ENCODE measurements at regions not wholly inside any gene's neighbourhood (a gene's known extent, or its start where the extent isn't known, plus 50 kb on each side); places are given as distances from the start of the nearest gene placed in this dataset.

- no peak for DNase-seq (ENCODE audit: low read depth)
These were observed 1152.3 kb downstream of the BCL11B start for GRCh38 chr14:98119739-98120138.

- no peak for DNase-seq (ENCODE audit: low read depth)
These were observed 1151.0 kb downstream of the BCL11B start for GRCh38 chr14:98120831-98121464.

DNA sequence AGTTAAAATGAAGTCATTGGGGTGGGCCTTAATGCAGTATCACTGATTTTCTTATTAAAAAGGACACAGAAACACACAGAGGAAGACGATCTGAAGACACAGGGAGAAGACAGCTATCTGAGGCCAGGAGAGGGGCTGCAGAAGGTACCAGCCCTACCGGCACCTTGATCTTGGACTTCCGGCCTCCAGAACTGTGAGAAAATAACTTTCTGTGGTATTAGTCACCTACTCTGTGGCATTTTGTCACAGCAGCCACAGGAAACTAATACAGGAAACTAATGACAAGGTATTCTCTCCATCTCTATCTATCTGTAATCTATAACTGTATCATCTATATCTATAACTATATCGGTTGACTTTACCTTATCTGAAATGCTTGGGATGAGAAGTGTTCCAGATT lies 1149.5 kb downstream of the BCL11B start:
- no peak for DNase-seq (ENCODE audit: low read depth)

- no peak for DNase-seq (ENCODE audit: low read depth)
These were observed 1141.3 kb downstream of the BCL11B start for GRCh38 chr14:98130691-98131090.

DNA sequence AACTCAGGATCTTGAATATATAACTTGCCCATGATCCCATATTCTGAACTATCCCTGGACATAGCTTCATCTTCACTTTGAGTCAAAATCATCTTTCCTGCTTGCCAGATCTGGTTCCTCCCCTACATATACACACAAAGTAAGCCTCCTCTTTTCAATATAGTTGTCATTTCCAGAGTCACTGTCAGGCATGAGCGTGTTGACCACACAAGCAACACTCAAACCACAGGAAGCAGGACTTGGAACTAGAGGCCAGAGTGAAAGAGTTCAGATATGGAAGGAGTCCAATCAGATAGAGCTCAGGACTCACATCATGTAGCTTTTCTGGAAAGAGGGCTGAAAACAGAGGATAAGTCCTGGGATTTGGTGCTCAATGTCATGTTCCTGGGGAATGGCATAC lies 1140.6 kb downstream of the BCL11B start:
- DNase-seq (ENCODE audit: low read depth): no peak

GRCh38 chr14:98133806-98134205 lies 1138.2 kb downstream of the BCL11B start:
- DNase-seq (ENCODE audit: low read depth): peak; percentile 6

DNA sequence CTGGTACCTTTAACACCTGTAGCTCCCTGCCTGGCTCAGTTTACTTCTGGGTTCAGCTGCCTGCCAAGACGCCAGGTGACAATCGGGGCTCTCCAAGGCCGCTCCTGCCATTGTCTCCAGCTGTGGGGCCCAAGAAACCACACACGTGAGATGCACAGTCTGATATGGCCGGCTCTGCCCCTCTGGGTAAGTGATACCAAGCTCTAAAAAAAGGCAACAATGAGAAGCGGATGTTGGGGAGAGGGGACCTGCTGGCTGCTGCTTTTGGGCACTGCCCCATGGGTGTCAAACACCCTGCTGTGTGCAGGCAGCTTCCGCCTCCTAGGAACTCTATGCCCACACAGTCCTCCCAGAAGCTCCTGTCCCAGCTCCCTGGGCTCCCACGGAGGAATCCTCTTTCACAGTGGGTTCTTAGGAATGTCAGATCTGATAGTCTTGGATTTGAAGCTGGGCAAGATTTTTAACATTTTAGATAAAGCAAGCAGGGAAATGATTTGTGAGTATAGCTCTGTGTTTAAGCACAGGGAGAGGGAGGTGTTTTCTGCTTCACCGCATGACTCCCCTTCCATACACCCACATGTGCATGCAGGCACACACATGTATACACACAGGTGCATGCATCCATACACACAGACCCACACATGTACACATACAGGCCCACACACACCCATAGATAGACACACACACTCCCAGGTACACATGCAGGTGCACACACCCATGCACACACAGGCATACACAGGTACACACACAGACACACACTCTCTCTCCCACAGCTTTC lies 1135.8 kb downstream of the BCL11B start:
- DNase-seq (ENCODE audit: low read depth): no peak

DNA sequence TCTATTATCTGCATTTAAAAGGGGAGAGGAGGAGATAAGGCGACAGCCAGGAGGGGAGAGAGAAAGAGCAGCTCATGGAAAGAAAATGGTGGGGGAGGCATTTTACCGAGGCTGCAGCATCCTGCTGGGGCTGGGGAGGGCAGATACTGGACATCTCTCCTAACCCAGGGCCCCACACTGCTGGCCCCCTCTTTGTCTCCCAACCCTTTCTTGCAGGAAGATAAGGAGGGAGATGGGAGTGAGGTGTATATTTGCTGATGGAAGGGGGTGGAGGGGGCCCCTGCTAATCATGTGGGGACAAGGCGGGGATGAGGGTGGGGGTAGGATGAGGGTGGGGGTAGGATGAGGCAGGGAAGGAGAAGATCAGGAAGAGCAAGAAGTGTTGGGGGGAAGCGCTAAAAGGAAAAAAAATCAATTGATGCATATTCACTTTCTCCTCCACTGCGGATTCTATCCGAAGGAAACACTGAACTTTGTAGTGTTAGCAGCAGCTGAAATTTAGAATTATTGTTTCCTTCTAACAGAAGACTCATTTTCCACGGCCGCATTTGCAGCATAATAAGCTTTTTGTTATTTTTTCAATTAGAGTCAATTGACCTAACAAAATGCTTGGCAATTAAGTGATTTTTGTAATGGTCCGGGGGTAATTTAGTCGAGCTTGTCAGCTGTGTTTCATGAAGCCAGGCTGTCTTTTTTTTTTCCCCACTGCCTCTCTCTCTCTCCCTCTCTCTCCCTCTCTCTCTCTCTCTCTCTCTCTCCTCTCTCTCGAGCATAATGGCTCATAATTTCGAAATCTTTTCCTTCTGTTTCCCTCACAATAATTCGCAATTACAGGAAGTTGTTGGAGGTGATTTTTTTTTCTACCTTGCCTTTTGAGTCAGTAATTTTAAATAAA lies 1134.6 kb downstream of the BCL11B start:
- no peak for DNase-seq (ENCODE audit: low read depth)

DNA sequence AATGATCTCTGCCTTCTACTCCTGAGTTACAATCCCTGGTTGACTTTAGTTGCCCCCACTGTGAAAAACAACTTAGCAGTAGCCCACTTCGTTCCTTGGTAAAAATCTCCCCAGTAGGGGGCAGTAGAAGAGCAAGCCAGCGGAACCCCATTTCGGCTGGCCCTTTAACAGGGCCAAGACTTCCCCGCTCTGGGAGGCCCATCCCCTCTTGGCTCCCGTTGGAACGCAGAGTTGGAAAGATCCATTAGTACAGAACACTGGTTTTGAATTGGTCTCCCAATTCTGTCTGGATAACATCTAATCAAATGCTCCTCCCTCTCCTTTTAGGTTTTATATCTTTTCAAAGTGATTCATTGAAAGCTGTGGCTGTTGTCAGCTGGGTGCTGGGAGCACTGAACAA lies 1133.3 kb downstream of the BCL11B start:
- DNase-seq (ENCODE audit: low read depth): no peak

GRCh38 chr14:98140862-98141530 lies 1131.0 kb downstream of the BCL11B start:
- no peak for DNase-seq (ENCODE audit: low read depth)

DNA sequence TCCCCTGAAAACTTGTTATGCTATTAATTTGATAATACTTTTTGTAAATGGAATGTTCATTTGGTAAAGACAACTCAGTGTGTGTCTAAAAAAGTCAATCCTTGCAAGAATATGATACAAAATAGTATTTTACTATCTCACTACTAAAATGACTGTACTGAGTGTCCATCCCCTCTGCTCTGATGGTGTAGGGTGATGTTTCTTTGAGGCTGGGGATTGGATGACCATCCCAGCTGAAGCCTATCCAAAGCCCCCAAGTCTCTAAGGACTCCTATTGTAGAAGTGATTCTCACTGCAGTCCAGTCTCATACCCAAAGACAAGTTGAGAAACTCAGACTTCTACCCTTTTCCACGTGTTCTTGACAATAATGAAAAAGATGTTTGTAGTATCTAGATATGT lies 1128.4 kb downstream of the BCL11B start:
- no peak for DNase-seq (ENCODE audit: low read depth)

- DNase-seq (ENCODE audit: low read depth): no peak
These were observed 1127.0 kb downstream of the BCL11B start for GRCh38 chr14:98144964-98145363.

DNA sequence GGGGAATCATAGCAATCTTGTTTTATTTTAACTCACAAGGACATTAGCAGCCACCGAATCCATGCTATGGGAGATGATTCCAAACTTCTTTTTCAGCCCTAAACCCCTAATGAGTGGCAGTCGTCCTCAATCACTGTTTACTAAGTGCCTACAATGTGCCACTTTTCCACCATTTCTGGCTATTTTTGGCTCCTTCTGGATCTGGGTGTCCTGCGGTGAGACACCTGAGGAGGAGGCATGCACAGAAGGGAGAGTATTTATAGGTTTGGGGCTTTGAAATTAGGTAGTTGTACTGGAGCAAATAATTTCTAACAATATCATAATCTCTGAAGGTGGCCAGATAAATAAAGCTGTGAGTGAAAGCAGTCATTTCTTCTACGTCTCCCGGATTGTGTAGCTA lies 1125.6 kb downstream of the BCL11B start:
- no peak for DNase-seq (ENCODE audit: low read depth)

DNA sequence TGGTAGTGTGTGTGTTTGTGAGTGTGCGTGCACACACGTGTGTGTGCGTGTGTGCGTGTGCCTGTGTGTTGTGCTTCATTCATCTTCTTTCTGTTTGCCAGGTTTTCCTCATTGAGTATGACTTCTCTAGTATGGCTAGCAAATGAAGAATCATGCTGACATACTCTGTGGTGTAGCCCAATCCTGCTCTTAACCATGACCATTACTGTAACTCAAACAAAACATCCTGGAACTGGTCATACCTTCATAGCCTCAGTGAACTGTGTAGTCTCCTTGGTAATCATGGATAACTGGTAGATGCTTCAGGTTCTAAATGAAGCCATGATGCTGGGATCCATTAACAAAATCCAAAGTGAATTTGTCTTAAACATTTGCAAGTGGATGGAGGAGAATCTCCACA lies 1117.7 kb downstream of the BCL11B start:
- no peak for DNase-seq (ENCODE audit: low read depth)

DNA sequence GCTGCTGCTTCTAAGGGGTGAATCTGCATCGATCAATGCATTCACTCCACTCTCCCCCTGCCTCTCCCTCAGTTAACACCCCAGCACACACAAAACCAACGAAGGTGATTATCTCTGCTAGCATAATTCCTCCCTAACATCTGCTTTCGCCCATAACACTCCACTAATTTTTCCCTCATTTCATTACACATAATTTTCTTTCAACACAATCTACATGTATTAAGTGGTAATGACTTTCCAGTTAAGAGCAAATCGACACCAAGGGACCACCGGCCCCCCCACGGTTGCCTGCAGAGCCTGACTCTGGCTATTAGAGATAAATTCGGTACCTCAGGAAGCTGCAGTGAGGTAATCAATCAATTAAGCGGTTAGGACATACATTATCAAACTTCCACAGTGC lies 1115.6 kb downstream of the BCL11B start:
- no peak for DNase-seq (ENCODE audit: low read depth)

DNA sequence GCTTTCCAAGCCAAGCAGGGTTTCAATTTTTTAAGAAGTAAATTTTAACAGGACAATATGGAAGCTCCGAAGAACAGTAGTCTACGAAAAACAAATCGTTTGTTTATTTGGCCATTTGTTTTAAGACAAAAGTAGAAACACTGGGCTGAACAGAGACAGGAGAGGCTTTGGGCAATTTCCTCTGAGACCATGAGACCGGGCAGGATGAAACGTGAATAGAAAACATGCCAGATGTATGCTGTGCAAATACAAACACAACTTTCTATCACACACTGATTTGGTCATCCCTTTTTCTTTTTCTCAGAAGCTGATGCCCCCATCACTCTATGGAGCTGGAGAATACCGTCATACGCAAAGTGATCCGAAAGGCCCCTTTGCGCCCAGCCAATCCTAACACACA lies 1111.1 kb downstream of the BCL11B start:
- DNase-seq (ENCODE audit: low read depth): no peak

GRCh38 chr14:98161356-98161755 lies 1110.6 kb downstream of the BCL11B start:
- no peak for DNase-seq (ENCODE audit: low read depth)

DNA sequence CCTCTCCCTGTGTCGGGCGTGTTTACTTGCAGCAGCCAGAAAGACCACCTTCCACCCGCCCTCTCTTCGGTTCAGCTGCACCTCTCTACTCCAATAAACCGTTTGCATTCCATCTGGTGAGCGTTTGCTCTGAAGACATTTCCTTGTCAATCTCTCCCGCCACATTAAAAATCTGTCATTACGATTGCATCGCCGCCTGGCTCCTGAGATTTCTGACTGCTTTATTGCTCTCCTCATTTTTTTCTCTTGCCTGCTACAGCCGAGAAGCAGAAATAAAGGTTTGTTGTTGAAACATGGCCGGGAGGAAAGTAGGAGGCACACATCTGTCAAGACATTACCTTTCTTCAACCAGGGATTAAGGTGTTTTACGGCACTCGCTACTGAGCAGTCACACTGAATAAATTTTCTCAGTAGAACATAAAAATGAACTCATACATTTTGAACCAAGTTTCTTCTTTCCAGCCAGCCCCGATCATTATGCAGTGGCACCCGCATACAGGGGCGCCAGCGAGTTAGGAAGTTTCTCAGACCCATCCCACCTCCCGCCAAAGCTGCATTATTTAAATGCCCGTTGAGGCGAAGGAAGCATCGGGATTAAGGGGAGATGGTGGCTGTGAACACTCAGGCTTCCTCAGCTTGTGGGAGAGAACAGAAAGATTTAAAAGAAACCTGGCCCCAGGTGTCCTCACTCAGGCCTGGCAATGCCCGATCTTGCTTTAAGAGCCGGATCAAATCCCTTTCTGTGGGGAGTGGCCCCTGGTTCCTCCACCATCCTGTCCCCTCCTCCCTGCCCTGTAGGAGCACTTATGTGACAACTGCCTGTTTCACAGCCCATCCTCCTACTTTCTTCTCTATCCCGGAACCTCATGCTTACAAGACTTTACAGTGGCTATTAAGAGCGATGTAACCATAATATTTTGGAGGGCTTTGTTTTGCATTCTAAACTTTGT lies 1108.9 kb downstream of the BCL11B start:
- no peak for DNase-seq (ENCODE audit: low read depth)

DNA sequence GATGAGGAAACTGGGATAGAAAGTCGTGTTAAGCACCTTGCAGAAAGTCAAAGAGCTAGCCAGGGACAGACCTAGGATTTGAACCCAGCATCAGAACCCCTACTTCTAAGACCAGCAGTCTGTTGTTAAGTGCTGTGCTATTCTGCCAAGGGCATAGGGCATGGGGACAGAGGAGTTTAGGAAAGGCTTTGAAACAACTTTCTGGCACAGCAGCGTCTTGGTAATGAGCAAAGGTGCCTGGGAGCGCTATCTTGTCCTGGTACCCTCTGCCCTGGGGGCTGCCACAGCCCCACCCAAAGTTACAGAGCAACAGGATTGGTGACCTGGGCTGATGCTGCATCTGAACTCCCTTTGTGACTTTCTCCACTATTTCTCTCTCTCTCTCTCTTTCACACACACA lies 1108.1 kb downstream of the BCL11B start:
- no peak for DNase-seq (ENCODE audit: low read depth)

GRCh38 chr14:98165976-98166375 lies 1106.0 kb downstream of the BCL11B start:
- no peak for DNase-seq (ENCODE audit: low read depth)

- DNase-seq (ENCODE audit: low read depth): no peak
These were observed 1104.7 kb downstream of the BCL11B start for GRCh38 chr14:98167275-98167674.
